ENCODE measurements at regions not wholly inside any gene's neighbourhood (a gene's known extent, or its start where the extent isn't known, plus 50 kb on each side); places are given as distances from the start of the nearest gene placed in this dataset.

DNA sequence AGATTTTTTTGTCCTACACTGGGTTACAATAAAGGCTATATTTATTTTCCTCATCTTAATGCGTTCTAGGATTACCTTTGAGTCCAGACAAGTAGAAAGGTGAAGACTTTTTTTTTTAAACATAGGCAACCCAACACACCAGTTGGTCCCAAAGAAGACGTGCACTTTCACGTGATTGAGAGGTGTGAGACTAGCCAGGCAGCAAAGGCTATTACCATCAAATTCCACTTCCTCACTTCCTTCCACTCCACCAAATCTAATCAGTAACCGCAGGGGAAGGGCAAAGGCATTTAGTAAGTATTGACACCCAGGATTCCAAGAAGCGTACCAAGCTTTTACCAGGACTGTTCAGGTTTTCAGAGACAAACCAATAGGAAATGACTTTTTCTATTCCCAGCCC is 109.3 kb downstream of the APIP start:
- TF ChIP-seq EZH2phosphoT487 (IDR thresholded peaks at IDR 0.05; ENCODE audit: borderline replicate concordance) (no peak), CTCF (conservative IDR thresholded peaks at IDR 0.05; ENCODE audit: low read length) (no peak)
